T-helper 17 cell (primary cell): ENCODE measurements at regions not wholly inside any gene's neighbourhood (a gene's known extent, or its start where the extent isn't known, plus 50 kb on each side); places are given as distances from the start of the nearest gene placed in this dataset.
"Not testable (repeated sequence)": the region's sequence is repeated elsewhere in the genome, so short reads cannot be mapped to it uniquely, and the experiment has no call there.

Experiments used
- ATAC-seq: fragments of 150-1000 bp; cut with Tn5 transposase; 2 replicates; pipeline ENCODE4 v1.10.0; 2021; ENCODE audit warnings: mild to moderate bottlenecking, moderate library complexity
- DNase-seq, 3 donors: peaks; one replicate each; pipeline versions ENCODE4 v3.0.0 to v3.0.0-alpha.2; 2020 to 2021
- H3K9me3 ChIP-seq: one replicate; pipeline ENCODE4 v1.7.0; 2013; ENCODE audit warnings: low read length, mild to moderate bottlenecking; ENCODE audit not compliant: control insufficient read depth, poor library complexity, severe bottlenecking
- H3K27ac Mint-ChIP-seq: one replicate; pipeline ENCODE4 v1.8.0; 2022; ENCODE audit warnings: mild to moderate bottlenecking, moderate library complexity, mixed read lengths
- H3K27me3 Mint-ChIP-seq: one replicate; pipeline ENCODE4 v1.8.0; 2022; ENCODE audit warnings: mixed read lengths
- H3K36me3 Mint-ChIP-seq: one replicate; pipeline ENCODE4 v1.8.0; 2022; ENCODE audit warnings: low read depth, mixed read lengths
- H3K4me1 Mint-ChIP-seq: one replicate; pipeline ENCODE4 v1.8.0; 2022; ENCODE audit warnings: mild to moderate bottlenecking, mixed read lengths
- H3K4me3 Mint-ChIP-seq: one replicate; pipeline ENCODE4 v1.8.0; 2022; ENCODE audit warnings: mild to moderate bottlenecking, moderate library complexity, mixed read lengths

GRCh38 chr10:30522661-30523078 lies 88.7 kb downstream of the MAP3K8 start:
- H3K9me3 ChIP-seq, DNase-seq, ATAC-seq, H3K36me3 Mint-ChIP-seq, H3K27me3 Mint-ChIP-seq, H3K4me3 Mint-ChIP-seq: not testable (repeated sequence)
- peak overlapping the region; percentile 8 for H3K27ac Mint-ChIP-seq
- H3K4me1 Mint-ChIP-seq: peaks cover 28% of the 10 kb centered on the region

GRCh38 chr10:30518907-30519306 lies 84.9 kb downstream of the MAP3K8 start:
- no peak overlapping the region for H3K27ac Mint-ChIP-seq
- DNase-seq (no peak), ATAC-seq (no peak)
- H3K9me3 ChIP-seq: no peaks in the 10 kb centered on the region
- H3K4me3 Mint-ChIP-seq: no peak overlapping the region
- H3K27me3 Mint-ChIP-seq: peaks cover 7% of the 10 kb centered on the region
- peaks cover 13% of the 10 kb centered on the region for H3K4me1 Mint-ChIP-seq
- no peaks in the 10 kb centered on the region for H3K36me3 Mint-ChIP-seq
